Uterus (tissue), 2 donors: ENCODE measurements at regions not wholly inside any gene's neighbourhood (a gene's known extent, or its start where the extent isn't known, plus 50 kb on each side); places are given as distances from the start of the nearest gene placed in this dataset.

Experiments used
- CTCF ChIP-seq, 4 experiments: fragments of 200-600 bp in 2 of 4; fragments of 450-650 bp in 2 of 4; sonication (generic) in 2 of 4; IDR thresholded peaks; one replicate each; pipeline ENCODE4 v1.5.1; 2016 to 2019; ENCODE audit warnings: antibody characterized with exemption in 4 of 4, mild to moderate bottlenecking in 2 of 4, moderate library complexity in 1 of 4
- POLR2A ChIP-seq, 2 donors: fragments of 450-650 bp; IDR thresholded peaks; one replicate each; pipeline ENCODE4 v1.6.1; 2016; ENCODE audit warnings: antibody characterized with exemption in 2 of 2, mild to moderate bottlenecking in 1 of 2, moderate library complexity in 1 of 2

DNA sequence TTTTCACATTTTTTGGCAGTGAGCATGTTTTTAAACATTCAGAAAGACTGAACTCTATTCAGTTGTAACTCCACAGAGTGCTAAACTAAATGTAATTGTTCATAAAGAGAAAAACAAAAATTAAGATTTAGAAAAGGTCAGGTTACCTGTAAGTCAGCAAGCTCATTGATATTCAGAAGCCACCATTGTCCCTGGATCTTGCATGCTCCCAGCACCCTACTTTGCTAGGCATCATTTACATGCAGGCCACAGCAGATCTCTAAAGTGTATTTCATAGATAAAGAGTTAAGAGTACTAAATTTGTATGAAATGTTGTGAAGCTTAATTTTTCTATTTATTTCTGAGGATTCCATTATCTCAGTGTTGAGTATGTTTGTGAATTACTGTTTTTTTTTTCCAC lies 64.8 kb upstream of the CDH19 start:
- TF ChIP-seq CTCF (IDR thresholded peaks at IDR 0.05) (no peak), POLR2A (IDR thresholded peaks at IDR 0.05) (no peak)
